22Rv1 (cell line): ENCODE measurements at regions not wholly inside any gene's neighbourhood (a gene's known extent, or its start where the extent isn't known, plus 50 kb on each side); places are given as distances from the start of the nearest gene placed in this dataset.

ENCODE experiments used
- H3K27ac ChIP-seq: fragments of 450-650 bp; 2 replicates; pipeline ENCODE4 v1.5.1; 2017
- CTCF ChIP-seq: fragments of 450-650 bp; IDR thresholded peaks from 2 replicates; pipeline ENCODE4 v1.5.1; 2017; ENCODE audit warnings: mild to moderate bottlenecking
- ZFX ChIP-seq: fragments of 450-650 bp; IDR thresholded peaks from 2 replicates; pipeline ENCODE4 v1.6.1; 2017; ENCODE audit warnings: antibody characterized with exemption, borderline replicate concordance

- H3K27ac ChIP-seq: no peak overlapping the region
Observed at GRCh38 chr6:88538840-88539239, 372.7 kb upstream of the CNR1 start.

GRCh38 chr6:88538130-88538706 lies 372.1 kb upstream of the CNR1 start:
- TF ChIP-seq ZFX (no peak), CTCF (no peak)
- no peak overlapping the region for H3K27ac ChIP-seq

More at GRCh38 chr6:88538840-88539239, 372.7 kb upstream of the CNR1 start:
- no peak for TF ChIP-seq ZFX
- TF ChIP-seq CTCF: no peak

- H3K27ac ChIP-seq: no peak overlapping the region
- TF ChIP-seq CTCF: no peak
- no peak for TF ChIP-seq ZFX
Observed at GRCh38 chr6:88536071-88536625, 370.0 kb upstream of the CNR1 start.

- no peak for TF ChIP-seq CTCF
- no peak for TF ChIP-seq ZFX
- H3K27ac ChIP-seq: no peak overlapping the region
Observed at GRCh38 chr6:88535306-88535705, 369.2 kb upstream of the CNR1 start.

GRCh38 chr6:88532241-88532860 lies 366.2 kb upstream of the CNR1 start:
- TF ChIP-seq ZFX (no peak), CTCF (no peak)
- no peak overlapping the region for H3K27ac ChIP-seq

- no peak overlapping the region for H3K27ac ChIP-seq
- TF ChIP-seq ZFX (no peak), CTCF (no peak)
Observed at GRCh38 chr6:88529726-88530125, 363.6 kb upstream of the CNR1 start.

GRCh38 chr6:88520445-88520844 lies 354.3 kb upstream of the CNR1 start:
- no peak for TF ChIP-seq ZFX
- TF ChIP-seq CTCF: no peak
- no peak overlapping the region for H3K27ac ChIP-seq
